NCI-H460 (cell line): ENCODE measurements at regions not wholly inside any gene's neighbourhood (a gene's known extent, or its start where the extent isn't known, plus 50 kb on each side); places are given as distances from the start of the nearest gene placed in this dataset.
"Not testable (repeated sequence)": the region's sequence is repeated elsewhere in the genome, so short reads cannot be mapped to it uniquely, and the experiment has no call there.

Experiments used
- DNase-seq: peaks from one replicate; pipeline ENCODE4 v3.0.0-alpha.2; 2016; ENCODE audit warnings: low read depth; ENCODE audit errors: extremely low read depth

DNA sequence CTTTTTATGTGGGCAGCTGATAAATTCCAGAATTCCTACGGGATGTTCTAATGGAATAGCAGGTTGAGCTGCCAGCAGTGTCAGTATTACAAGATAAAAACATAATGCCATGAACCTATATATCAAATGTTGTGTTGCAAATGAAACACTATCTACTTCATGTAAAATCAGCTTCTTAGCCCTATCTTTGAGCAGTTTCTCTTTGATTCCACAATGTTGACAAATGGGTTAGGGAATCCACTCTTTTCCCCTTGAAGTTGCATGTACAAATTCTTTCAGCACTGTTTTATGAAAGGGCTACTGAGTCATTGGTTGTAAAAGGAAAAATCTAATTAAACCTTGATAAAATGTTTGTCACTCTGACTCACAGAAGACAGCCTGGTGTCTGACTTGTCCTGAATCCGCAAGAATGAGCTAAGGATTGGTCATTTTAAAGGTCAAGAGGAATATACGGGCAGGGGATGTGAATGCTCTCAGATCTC, 950.6 kb upstream of the NUDT12 start:
- DNase-seq, result peak; percentile 60

DNA sequence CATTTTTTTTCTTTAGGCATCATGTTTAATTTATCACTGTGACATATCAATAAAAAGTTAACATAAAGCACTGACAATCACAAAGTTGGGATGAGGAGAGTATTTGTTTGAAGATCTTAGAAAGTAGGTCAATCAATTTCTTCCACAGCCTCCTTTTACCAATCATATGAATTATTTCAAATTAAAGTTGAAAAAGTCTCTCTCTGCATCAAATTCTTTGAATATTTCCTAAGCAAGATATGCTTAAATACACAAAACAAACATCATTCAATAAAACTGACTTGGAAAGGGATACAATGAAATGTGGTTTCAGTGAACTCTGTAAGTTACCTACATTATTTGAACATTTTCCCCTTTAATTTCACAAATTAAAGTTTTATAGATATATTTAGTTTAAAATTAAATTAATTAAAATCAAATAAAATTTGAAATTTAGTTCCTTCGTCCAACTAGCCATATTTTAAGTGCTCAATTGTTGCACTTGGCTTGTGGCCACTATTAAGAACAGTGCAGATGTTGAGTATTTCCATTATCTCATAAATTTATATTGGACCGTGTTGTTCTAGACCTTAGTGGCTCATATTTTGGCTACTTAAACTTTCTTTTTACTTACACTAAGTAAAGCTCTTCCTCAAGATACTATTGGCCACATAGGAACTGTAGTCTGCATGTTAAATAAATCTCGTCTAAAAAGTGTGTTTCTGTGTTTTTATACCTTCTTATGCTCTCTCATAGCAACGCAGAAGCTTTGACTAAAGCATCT, 949.7 kb upstream of the NUDT12 start:
- no peak for DNase-seq

DNA sequence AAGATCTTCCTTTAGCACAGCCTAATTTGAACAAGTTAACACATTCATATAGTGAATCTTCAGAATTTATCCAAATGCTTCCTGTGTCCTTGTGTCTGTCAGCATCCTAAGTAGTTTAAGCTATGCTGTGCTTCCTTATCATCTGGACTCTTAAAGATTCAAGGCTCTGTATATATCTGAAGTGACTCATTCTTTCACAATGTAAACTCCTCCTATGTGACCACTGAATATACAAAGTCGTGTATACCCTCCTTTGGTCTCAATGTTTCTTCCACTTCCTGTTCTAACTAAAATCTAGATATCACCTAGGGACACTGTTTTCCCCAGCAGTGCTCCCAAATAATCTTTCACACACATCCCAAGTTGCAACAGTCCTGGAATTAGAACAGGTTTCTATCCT, 935.7 kb upstream of the NUDT12 start:
- DNase-seq, result no peak

DNA sequence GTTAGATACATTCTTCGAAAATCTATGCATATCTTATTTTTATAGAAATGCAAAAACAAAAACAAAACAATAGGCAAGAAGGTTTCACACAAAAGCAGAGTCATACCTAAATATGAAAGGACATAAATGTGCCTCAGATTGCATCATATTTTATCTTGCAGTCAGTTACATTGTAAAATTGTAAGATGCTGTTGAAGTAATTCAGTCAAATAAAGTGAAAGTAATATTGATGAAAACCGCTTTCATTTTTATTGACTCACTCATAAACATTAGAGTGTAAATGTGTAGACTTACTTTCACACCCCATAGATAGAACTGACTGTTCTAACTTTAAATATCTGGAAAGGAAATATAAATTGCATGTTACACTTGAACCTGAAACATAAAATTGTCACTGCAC, 931.5 kb upstream of the NUDT12 start:
- DNase-seq, result peak; percentile 45

DNA sequence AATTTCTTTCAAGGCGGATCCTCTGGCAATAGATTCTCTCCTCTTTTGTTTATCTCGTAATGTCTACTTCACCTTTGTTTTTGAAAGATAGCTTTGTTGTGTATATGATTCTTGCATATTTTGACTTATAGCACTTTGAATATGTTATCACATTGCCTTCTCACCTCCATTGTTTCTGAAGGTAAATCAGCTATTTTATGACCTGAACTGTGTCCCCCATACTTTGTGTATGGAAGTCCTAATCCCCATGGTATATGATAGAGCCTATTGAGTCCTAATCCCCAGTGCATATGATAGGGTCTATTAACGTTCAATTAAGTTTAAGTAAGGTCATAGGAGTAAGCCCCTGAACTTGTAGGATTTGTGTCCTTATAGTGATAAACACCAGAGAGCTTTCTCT, 910.2 kb upstream of the NUDT12 start:
- no peak for DNase-seq

DNA sequence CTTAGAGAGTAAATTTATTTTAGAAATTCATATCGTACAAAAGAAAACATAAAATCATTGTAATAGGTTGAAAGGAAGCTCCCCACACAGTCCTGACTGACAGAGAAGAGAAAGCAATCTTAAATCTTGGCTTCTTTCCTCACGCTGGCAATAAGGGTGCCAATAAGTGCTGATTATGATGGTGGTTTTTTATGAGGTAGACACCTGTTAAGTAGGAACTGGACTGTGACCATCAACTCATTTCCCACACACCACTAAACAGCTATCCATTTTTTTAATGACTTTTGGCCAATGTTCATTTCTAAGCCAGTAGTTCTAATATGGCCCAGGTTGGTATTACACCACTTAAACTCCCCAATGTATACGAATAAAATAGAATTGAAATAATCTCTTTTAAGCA, 893.5 kb upstream of the NUDT12 start:
- no peak for DNase-seq

DNA sequence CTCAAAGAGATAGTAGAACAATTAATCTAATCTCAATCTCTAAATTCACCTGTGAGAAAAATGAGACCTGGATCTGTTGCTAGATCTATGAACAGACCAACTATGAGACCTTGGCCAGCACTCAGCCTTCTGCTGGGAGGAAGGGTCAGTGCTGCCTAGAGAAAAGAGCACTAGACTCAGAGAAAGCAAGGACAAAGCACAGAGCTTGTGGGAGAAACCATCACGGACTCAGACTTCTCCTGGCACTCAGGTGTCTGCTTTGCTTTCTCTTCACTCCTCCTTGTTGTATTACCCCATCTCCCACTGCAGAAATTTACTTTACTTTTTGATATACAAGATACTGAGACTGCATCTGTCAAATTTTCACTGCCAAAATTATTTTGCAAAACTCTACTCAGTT, 890.0 kb upstream of the NUDT12 start:
- no peak for DNase-seq

DNA sequence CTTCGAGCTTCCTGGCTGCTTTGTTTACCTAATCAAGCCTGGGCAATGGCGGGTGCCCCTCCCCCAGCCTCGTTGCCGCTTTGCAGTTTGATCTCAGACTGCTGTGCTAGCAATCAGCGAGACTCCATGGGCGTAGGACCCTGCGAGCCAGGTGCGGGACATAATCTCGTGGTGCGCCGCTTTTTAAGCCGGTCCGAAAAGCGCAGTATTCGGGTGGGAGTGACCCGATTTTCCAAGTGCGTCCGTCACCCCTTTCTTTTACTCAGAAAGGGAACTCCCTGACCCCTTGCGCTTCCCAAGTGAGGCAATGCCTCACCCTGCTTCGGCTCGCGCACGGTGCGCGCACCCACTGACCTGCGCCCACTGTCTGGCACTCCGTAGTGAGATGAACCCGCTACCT, 889.3 kb upstream of the NUDT12 start:
- not testable (repeated sequence) for DNase-seq

DNA sequence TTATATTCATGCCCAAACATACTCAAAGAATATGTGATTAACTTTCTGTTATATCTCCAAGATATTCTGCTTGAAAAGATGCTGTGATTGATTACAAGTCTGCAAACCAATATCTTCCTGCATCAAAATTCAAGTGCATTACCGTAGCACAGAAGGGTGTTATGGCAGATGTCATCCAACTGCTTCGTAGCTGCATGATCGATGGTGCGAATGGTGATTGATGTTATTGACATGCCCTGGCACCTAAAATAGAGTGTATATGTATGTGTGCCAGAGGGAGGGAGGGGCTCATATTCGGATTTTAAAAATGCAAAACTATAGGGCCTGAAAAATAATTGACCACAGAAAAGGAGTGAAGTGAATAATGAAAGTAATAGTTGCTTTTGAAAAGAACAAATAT, 882.1 kb upstream of the NUDT12 start:
- no peak for DNase-seq

DNA sequence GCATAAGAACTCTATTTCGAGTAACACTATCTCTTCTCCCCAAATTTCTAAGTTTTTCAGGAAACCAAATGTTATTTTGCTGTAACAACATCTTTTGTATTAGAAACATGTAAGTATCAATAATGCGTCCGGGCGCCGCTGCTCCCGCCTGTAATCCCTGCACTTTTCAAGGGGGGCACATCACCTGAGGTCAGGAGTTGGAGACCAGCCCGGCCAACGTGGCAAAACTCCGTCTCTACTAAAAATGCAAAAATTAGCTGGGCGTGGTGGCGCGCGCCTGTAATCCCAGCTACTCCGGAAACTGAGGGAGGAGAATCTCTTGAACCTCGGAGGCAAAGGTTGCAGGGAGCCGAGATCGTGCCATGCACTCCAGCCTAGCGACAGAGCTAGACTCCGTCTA, 881.1 kb upstream of the NUDT12 start:
- no peak for DNase-seq

DNA sequence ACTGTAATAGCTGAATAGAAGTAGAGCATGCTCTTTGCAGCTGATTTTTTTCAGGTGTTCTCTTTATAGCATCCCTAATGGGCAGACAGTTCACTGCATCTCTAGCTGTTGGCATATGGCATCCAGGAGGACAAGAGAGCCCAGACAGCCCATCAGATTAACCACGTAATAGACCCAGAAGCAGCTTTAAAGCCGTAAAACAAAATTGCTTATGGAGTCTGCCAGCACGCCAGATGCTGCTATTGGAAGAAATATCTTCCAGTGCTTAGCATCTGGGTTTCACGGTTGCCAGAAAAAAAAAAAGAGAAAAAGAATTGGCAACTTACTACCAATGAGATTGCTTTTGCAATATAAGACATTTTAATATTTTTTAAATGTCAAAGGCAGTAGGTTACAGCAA, 869.4 kb upstream of the NUDT12 start:
- DNase-seq, result no peak

DNA sequence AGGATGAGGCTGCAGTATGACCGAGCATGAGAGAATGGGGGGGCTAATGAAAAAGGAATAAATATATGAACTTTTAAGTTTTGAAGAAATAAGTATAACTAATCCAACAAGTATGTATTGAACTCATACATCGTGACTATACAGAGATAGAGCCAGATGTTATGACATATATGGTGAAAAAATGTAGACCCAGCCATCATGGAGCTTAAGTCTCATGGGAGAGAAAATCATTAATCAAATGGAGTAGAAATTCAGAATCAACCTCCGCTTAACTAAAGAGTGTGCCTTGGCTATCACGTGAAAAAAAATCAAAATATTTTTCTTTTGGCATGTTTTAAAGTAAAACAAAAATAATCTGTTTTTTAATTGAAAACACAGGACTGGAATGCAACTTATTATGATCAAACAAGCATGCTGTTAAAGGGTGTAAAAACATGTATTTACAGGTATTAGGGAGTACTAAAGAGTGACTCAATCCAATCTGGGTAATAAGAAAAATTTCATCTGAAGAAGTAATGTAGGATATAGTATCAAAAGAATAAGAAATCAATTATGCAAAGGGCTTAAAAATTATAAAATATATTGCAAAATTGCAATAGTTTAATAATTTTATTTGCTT, 868.5 kb upstream of the NUDT12 start:
- no peak for DNase-seq

DNA sequence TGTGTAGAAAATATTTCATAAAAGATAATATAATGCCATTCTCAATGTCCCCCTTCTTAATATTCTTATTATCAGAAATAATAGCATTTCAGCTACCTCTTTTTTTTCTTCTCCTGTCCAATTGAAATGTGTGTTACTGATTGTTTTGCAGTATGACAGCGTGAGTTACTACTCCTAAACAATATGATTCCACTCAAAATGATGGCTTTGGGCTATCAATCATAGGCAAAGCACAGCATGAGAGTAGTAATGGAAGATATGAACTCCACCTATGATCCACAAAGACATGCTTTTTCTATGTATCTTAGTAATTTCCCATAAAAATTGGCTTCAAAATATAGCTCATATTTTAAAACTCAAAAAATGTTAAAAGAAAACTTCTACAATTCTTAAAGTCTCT, 867.3 kb upstream of the NUDT12 start:
- no peak for DNase-seq

DNA sequence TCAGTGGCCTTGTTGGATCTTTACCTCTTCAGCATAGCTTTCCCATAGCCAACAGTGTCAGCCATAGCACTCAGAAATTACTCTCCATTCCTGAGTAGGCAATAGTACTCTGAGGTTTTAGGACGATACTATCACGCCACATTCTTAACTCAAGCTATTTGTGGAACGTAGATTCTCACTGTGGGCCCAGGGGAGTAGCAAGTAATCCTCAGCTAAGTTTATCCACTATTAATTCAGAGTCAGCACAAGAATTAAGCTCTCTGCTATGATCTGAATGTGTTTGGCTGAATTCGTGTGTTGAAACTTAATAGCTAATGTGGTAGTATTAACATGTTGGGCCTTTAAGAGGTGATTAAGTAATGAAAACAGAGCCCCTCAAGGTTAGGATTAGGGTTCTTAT, 858.8 kb upstream of the NUDT12 start:
- DNase-seq, result no peak

DNA sequence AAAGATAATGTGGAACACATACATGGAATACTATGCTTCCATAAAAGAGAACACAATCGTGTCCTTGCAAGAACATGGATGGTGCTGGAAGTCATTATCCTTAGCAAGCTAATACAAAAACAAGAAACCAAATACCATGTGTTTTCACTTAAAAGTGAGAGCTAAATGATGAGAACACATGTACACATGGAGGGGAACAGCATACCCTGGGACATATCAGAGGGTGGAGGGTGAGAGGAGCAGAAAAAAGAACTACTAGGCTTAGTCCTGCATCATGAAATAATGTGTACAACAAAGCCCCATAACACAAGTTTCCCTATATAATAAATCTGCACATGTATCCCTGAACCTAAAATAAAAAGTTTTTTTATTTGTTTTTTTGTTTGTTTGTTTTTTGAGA, 855.5 kb upstream of the NUDT12 start:
- no peak for DNase-seq

DNA sequence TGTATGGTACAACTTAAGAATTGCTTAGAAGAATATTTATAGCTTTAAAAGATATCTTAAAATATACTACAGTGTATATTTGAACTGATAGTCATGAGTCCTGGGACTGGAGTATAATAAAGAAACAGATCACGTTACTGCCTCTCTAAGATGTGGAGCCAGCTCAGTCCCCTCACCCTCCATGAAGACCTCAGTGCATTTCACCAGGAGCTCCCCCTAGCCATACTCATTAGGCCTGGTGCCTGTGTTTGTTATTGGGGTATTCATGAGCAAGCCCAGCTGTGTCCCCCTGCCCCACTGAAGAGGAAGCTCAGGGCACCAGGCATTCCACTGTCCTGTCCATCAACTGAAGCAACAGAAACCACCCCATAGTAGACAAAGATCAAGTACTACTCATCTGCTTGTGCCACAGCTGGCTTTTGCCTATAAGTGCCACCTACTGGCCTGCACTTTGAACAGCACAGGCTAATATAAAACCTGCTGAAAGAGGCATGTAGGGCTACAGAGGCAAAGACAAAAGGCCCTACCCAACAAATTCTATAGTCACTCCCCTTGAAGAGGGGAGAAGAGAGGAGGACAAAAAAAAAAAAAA, 850.2 kb upstream of the NUDT12 start:
- DNase-seq, result peak; percentile 37

DNA sequence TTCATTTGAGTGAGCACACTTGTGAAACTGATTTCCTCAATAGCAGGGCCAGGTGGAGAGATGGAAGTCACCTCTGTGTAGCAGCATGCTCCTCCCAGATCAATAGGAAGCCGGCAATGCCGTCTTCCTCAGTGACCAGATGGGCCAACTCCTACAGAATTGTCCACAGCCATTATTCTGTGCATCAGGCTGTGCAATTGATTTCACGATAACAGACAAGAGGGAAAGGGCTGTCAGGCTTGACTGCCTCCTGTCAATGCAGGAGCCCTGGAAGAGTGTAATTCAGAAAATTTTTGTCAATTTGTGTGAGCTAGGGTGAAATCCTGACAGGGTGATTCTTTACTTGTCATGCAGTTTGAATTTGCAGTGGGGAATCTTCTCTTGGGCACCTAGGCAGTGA, 838.4 kb upstream of the NUDT12 start:
- no peak for DNase-seq

DNA sequence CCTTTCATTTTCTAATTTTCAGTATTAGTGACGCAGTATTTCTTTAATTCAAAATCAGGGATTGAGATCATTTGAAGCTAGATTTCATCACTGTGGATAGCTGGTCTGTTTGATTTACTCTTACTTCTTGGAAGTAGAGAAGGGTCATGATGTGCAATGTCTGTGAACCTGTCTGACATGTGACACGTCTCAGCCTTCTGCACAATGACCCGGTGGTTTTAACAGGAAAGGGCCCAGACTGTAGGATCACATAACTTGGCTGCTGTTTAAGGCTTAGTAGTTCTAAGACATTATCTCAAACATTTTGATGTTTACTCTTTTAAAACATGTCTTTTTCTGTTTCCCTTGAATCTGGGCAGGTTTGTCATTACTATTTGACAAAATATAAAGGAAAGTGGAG, 823.3 kb upstream of the NUDT12 start:
- no peak for DNase-seq

DNA sequence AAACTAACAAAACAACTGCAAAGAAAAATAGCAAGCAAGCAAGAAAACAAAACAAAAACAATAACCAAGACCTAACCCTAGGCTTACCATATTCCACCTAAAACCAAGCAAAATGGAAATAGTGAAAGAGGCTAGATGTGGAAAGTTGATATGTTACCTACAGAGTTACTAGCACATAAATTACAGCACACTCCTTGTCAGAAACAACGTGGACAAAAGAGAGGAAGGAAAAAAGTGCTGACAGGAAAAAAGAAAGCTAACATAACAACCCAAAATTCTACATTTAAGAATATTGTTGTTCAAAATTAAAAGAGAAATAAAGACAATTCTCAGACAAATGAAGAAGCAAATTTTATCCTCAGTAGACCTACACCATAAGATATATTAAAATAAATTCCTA, 812.8 kb upstream of the NUDT12 start:
- DNase-seq, result no peak

DNA sequence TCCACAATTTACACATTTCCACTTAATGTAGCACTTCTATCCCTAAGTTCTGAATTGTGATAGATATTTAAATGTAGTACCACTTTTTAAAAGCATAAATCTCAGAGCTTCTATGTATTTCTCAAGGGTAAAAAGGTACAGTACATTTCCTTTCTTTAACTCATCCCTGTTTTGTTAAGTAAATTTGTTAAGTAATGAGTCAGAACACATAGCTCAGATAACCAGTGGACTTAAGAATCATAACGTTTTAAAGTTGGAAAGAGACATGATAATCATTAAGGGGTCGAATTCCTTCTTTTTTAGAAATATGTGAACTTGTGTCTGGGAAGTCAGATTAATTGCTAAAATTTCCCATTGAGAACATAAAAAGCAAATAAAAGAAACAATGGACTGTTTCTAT, 810.2 kb upstream of the NUDT12 start:
- no peak for DNase-seq

DNA sequence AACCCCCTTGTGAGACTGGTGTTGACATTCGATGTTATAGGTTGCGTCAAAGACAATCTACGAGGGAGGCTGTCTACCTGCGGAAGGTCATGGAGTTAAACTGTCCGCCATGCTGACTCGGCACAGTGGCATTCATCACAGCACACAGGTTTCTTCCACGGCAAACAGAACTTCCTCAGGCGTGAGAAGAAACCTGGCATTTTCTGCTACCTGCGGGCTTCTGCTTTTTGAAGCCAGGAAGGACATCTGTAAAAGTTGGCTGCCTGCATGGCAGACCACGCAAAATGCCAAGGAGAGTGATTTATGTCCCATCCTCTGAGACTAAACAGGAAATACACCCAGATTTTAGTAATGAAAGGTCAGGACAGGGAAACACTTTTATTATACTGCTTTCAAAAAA, 809.8 kb upstream of the NUDT12 start:
- DNase-seq, result no peak

DNA sequence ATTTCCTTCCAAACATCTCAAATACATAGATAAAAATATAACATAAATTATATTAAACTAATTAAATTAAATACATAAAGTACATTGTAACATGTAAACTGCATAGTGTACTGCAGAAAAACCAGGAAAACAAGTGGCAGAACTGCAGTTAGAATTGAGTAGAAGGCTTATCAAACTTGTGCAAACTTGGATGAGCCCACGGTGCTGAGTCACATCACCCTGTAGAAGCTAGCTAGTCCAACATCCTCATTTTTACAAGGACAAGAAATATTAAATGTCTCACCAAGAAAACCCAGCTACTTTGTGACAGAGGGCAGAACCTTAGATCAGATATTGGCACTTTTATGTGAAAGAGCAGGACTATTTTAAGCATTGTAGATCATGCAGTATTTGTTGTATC, 807.9 kb upstream of the NUDT12 start:
- DNase-seq, result no peak
